ENCODE measurements at regions not wholly inside any gene's neighbourhood (a gene's known extent, or its start where the extent isn't known, plus 50 kb on each side); places are given as distances from the start of the nearest gene placed in this dataset.

GRCh38 chr16:52781005-52781630, 234.2 kb upstream of the TOX3 start:
- Histone ChIP-seq H3K27me3 (ENCODE audit: control insufficient read depth, insufficient read depth, low read length) (no peaks in the 10 kb centered on the region), H3K9ac (ENCODE audit: low read length) (no peak overlapping the region), H3K4me1 (ENCODE audit: control insufficient read depth, insufficient read depth, low read length) (no peaks in the 10 kb centered on the region), H3K36me3 (ENCODE audit: control insufficient read depth, insufficient read depth, low read length) (no peaks in the 10 kb centered on the region), H3K4me3 (ENCODE audit: low read length) (no peak overlapping the region), H3K9me3 (ENCODE audit: control insufficient read depth, low read length) (no peaks in the 10 kb centered on the region)

DNA sequence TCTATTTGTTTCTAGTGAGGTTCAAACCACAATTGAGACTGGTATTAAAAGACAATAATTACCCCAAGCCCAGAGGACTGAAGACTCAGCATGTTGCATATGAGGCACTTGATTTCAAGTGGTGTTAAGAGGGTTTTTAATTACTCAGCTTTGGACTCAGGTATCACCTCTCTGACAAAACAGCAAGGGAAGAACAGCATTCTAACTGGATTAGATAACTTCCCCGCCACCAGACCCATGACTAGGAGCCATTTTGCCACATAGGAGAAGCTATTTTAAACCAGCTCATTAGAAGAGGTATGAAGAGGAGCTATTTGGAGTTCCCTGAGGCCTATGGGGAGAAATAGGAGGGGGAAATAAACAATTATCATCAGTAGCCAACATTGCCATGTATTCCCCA, 226.1 kb upstream of the TOX3 start:
- Histone ChIP-seq H3K4me3 (ENCODE audit: low read length) (no peak overlapping the region), H3K36me3 (ENCODE audit: control insufficient read depth, insufficient read depth, low read length) (no peaks in the 10 kb centered on the region), H3K4me1 (ENCODE audit: control insufficient read depth, insufficient read depth, low read length) (no peaks in the 10 kb centered on the region), H3K9ac (ENCODE audit: low read length) (no peak overlapping the region), H3K27me3 (ENCODE audit: control insufficient read depth, insufficient read depth, low read length) (no peaks in the 10 kb centered on the region), H3K9me3 (ENCODE audit: control insufficient read depth, low read length) (no peaks in the 10 kb centered on the region)

DNA sequence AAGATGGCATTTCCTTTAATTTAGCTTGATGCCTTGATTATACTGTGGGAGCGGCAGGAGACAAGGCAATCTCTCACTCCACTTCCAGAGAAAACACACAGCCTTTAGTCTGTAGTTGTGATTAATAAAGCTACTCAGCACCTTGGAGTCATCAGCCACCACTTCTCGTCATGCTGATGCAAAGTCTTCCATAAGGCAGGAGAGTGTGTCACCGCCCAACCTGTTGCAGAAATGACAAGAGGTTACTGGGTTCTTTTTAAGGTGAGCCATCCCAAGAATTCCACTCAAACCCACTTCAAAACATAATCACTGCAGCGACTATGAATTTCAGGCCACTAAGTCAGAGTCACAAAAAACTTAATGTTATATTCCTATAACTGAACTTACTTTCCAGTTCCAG, 223.9 kb upstream of the TOX3 start:
- Histone ChIP-seq H3K27me3 (ENCODE audit: control insufficient read depth, insufficient read depth, low read length) (peaks cover 4% of the 10 kb centered on the region), H3K9ac (ENCODE audit: low read length) (no peak overlapping the region), H3K9me3 (ENCODE audit: control insufficient read depth, low read length) (no peaks in the 10 kb centered on the region), H3K4me1 (ENCODE audit: control insufficient read depth, insufficient read depth, low read length) (no peaks in the 10 kb centered on the region), H3K36me3 (ENCODE audit: control insufficient read depth, insufficient read depth, low read length) (no peaks in the 10 kb centered on the region), H3K4me3 (ENCODE audit: low read length) (no peak overlapping the region)

DNA sequence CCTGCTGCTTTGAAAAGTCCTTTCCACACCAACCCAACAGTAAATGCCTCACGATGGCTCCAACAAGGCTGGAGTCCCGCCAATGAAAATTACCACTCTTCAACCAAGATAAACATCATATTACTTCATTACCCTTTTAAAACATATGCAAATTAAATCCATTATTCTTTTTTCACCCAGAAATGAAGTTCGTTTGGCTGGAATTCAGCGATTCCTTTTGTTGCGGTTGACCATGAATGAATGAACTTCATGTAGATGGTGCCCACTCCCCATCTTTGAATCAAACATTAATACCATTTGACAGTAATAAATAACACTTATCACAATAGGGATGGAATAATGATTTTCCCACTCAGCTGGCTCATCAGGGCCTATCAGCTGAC, 211.5 kb upstream of the TOX3 start:
- Histone ChIP-seq H3K9ac (ENCODE audit: low read length) (no peak overlapping the region), H3K36me3 (ENCODE audit: control insufficient read depth, insufficient read depth, low read length) (no peaks in the 10 kb centered on the region), H3K4me3 (ENCODE audit: low read length) (no peak overlapping the region), H3K4me1 (ENCODE audit: control insufficient read depth, insufficient read depth, low read length) (no peaks in the 10 kb centered on the region), H3K27me3 (ENCODE audit: control insufficient read depth, insufficient read depth, low read length) (no peaks in the 10 kb centered on the region), H3K9me3 (ENCODE audit: control insufficient read depth, low read length) (no peaks in the 10 kb centered on the region)

DNA sequence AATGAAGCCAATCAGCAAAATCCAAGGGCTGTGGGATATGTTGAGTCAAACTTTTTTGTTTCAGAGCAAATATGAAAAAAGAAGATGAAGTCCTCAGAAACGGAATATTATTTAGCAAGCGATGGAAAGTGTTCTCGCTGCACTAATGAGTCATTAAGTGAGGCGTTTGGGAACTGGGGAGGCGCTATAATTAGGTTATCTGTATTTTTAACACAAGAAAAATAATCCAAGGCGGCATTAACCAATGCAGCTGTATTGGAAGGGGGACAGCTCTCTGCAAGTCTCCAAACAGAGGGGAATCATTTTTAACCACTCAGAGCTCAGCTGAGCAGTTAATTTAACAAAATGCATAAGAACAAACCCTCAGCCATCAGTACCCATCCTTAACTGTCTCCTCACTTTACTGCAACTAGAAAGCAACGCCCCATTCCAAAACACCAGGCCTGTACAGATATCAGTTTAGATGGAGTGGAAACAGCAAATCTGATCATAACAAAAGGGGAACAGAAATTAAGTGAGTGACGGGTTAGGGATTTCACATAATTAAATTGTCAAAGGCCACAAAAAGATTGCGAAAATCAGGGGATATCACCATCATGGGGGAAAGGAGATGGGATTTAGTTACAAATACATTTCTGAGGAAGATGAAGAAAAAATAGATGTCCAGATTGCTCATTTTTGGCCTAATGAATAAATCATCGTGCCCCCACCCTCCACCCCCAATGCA, 211.0 kb upstream of the TOX3 start:
- H3K36me3 ChIP-seq (ENCODE audit: control insufficient read depth, insufficient read depth, low read length), result no peaks in the 10 kb centered on the region
- H3K4me1 ChIP-seq (ENCODE audit: control insufficient read depth, insufficient read depth, low read length), result no peaks in the 10 kb centered on the region
- no peaks in the 10 kb centered on the region for H3K27me3 ChIP-seq (ENCODE audit: control insufficient read depth, insufficient read depth, low read length)
- no peak overlapping the region for H3K9ac ChIP-seq (ENCODE audit: low read length)
- H3K9me3 ChIP-seq (ENCODE audit: control insufficient read depth, low read length), result no peaks in the 10 kb centered on the region
- H3K4me3 ChIP-seq (ENCODE audit: low read length), result no peak overlapping the region

DNA sequence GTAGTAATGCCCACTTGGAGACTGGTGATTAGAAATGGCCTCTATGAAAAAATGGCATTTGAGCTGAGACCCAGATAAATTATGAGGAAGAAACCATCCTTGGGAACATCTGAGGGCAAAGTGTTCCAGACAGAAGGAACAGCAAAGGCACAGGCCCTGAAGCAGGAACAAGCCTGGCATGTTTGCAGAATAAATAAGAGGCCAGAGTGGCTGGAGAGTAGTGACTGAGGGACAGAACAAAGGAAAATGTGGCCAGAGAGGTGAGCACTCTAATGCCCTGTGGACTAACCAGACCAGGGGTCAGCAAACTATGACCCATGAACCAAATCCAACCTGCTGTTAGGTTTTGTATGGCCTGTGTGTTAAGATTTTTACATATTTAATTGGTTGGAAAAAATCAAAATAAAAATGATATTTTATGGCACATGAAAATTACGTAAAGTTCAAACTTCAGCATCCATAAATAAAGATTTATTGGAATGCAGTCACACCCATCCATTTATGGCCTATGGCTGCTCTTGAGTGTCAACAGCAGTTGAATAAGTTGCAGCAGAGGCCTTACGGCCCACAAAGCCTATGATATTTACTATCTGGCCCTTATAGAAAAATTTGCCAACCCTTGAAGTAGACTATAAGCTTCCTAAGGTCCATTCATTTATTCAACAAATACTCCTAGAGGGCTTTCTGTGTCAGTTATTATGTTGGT, 210.0 kb upstream of the TOX3 start:
- Histone ChIP-seq H3K27me3 (ENCODE audit: control insufficient read depth, insufficient read depth, low read length) (no peaks in the 10 kb centered on the region), H3K9me3 (ENCODE audit: control insufficient read depth, low read length) (no peaks in the 10 kb centered on the region), H3K4me3 (ENCODE audit: low read length) (no peak overlapping the region), H3K36me3 (ENCODE audit: control insufficient read depth, insufficient read depth, low read length) (no peaks in the 10 kb centered on the region), H3K4me1 (ENCODE audit: control insufficient read depth, insufficient read depth, low read length) (no peaks in the 10 kb centered on the region), H3K9ac (ENCODE audit: low read length) (no peak overlapping the region)

DNA sequence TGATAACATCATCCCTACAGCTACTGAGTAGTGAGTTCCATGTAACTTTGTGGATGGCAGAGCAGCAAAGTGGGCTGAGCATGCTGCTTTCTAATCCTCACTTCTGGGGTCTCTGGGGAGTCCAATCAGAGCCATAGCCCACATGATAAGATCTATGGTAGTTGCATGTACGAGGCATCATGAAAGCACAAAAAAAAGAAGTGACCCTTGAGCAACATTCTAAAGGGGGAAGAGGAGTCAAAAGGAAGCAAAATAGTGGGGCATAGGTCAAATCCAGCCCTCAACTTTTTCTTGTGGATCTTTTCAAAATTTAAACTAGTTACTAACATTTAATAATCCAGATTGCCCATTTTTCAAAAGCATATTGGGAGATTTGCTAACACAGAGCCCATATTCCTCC, 208.5 kb upstream of the TOX3 start:
- Histone ChIP-seq H3K27me3 (ENCODE audit: control insufficient read depth, insufficient read depth, low read length) (no peaks in the 10 kb centered on the region), H3K4me3 (ENCODE audit: low read length) (no peak overlapping the region), H3K9me3 (ENCODE audit: control insufficient read depth, low read length) (no peaks in the 10 kb centered on the region), H3K4me1 (ENCODE audit: control insufficient read depth, insufficient read depth, low read length) (no peaks in the 10 kb centered on the region), H3K9ac (ENCODE audit: low read length) (no peak overlapping the region), H3K36me3 (ENCODE audit: control insufficient read depth, insufficient read depth, low read length) (no peaks in the 10 kb centered on the region)

- Histone ChIP-seq H3K9me3 (ENCODE audit: control insufficient read depth, low read length) (no peaks in the 10 kb centered on the region), H3K36me3 (ENCODE audit: control insufficient read depth, insufficient read depth, low read length) (no peaks in the 10 kb centered on the region), H3K4me1 (ENCODE audit: control insufficient read depth, insufficient read depth, low read length) (no peaks in the 10 kb centered on the region), H3K9ac (ENCODE audit: low read length) (no peak overlapping the region), H3K27me3 (ENCODE audit: control insufficient read depth, insufficient read depth, low read length) (no peaks in the 10 kb centered on the region), H3K4me3 (ENCODE audit: low read length) (no peak overlapping the region)
These were observed 204.1 kb upstream of the TOX3 start for GRCh38 chr16:52751035-52751434.

DNA sequence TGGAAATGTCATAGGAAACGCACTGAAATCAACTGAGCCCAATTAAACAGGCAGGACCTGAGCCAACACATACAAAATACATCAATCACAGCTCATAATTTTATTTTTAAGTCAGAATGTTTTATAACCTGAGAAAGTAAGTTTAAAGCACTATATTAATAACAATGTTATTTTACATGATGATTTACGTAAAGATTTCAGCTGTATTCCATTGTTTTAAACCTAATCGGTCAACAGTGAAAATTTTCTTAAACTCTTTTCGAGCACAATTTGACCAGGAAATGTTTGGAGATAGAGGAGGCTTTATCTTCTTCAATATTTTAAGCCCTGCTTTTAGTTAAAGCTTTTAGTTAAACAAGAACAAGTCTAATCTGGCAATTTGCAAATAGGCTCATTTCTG, 201.8 kb upstream of the TOX3 start:
- no peaks in the 10 kb centered on the region for H3K4me1 ChIP-seq (ENCODE audit: control insufficient read depth, insufficient read depth, low read length)
- no peak overlapping the region for H3K4me3 ChIP-seq (ENCODE audit: low read length)
- no peak overlapping the region for H3K9ac ChIP-seq (ENCODE audit: low read length)
- no peaks in the 10 kb centered on the region for H3K9me3 ChIP-seq (ENCODE audit: control insufficient read depth, low read length)
- no peaks in the 10 kb centered on the region for H3K27me3 ChIP-seq (ENCODE audit: control insufficient read depth, insufficient read depth, low read length)
- H3K36me3 ChIP-seq (ENCODE audit: control insufficient read depth, insufficient read depth, low read length), result no peaks in the 10 kb centered on the region

DNA sequence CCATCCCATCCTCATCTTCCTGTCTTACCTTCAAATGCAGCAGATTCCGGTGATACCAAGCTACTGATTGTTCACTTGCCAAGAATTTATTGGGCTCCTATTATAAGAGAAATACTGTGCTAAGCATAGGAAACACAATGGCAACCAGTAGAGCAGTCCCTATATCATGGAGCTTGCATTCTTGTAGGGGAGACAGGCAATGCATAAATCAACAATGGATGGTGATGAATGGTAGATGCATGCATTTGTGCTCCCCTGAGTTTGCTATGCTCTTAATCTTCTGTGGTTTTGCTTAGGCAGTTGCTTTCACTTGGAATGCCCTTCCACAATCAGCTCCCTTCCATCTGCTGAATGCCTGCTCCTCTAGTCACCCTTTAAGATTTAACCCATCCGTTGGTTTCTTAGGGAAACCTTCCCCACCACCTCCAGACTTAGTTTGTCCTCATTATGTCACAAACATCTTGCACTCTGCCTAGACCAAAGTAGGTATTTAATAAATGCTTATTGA, 200.2 kb upstream of the TOX3 start:
- H3K9ac ChIP-seq (ENCODE audit: low read length), result no peak overlapping the region
- no peaks in the 10 kb centered on the region for H3K36me3 ChIP-seq (ENCODE audit: control insufficient read depth, insufficient read depth, low read length)
- no peaks in the 10 kb centered on the region for H3K4me1 ChIP-seq (ENCODE audit: control insufficient read depth, insufficient read depth, low read length)
- H3K4me3 ChIP-seq (ENCODE audit: low read length), result no peak overlapping the region
- H3K27me3 ChIP-seq (ENCODE audit: control insufficient read depth, insufficient read depth, low read length), result no peaks in the 10 kb centered on the region
- no peaks in the 10 kb centered on the region for H3K9me3 ChIP-seq (ENCODE audit: control insufficient read depth, low read length)

- no peaks in the 10 kb centered on the region for H3K4me1 ChIP-seq (ENCODE audit: control insufficient read depth, insufficient read depth, low read length)
- no peaks in the 10 kb centered on the region for H3K36me3 ChIP-seq (ENCODE audit: control insufficient read depth, insufficient read depth, low read length)
- no peak overlapping the region for H3K9ac ChIP-seq (ENCODE audit: low read length)
- no peak overlapping the region for H3K4me3 ChIP-seq (ENCODE audit: low read length)
- no peaks in the 10 kb centered on the region for H3K9me3 ChIP-seq (ENCODE audit: control insufficient read depth, low read length)
- no peaks in the 10 kb centered on the region for H3K27me3 ChIP-seq (ENCODE audit: control insufficient read depth, insufficient read depth, low read length)
These were observed 196.8 kb upstream of the TOX3 start for GRCh38 chr16:52743707-52744106.

DNA sequence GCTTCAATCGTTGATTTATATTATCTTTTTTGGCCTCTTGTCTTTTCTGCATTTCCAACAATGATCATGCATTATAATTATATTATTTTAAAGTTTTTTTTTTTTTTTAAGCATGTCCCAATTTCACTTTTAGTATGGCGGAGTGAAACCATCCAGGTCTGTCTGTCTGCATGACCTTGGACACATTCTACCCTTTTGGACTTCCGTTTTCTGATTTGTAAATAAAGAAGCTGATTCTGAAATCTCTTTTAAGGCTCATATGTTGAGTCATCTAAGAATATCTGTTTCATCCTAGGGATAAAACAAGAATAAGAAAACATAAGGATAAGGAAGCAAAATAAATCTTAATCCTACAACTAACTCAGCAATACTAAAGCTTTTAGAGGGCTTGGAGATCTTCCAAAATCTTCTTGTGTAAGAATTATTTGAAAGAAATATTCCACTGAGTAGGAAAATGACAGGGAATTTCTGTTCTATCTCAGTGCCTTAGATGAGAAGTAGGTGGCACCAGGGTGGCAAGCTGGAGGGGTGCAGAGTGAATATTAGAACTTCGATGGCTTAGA, 195.7 kb upstream of the TOX3 start:
- H3K4me1 ChIP-seq (ENCODE audit: control insufficient read depth, insufficient read depth, low read length), result no peaks in the 10 kb centered on the region
- no peak overlapping the region for H3K4me3 ChIP-seq (ENCODE audit: low read length)
- H3K27me3 ChIP-seq (ENCODE audit: control insufficient read depth, insufficient read depth, low read length), result no peaks in the 10 kb centered on the region
- no peak overlapping the region for H3K9ac ChIP-seq (ENCODE audit: low read length)
- H3K36me3 ChIP-seq (ENCODE audit: control insufficient read depth, insufficient read depth, low read length), result no peaks in the 10 kb centered on the region
- no peaks in the 10 kb centered on the region for H3K9me3 ChIP-seq (ENCODE audit: control insufficient read depth, low read length)
